CD4-positive, alpha-beta T cell treated with Interleukin-1 beta for 1 hour (primary cell): ENCODE measurements at regions not wholly inside any gene's neighbourhood (a gene's known extent, or its start where the extent isn't known, plus 50 kb on each side); places are given as distances from the start of the nearest gene placed in this dataset.
"Not testable (repeated sequence)": the region's sequence is repeated elsewhere in the genome, so short reads cannot be mapped to it uniquely, and the experiment has no call there.

Experiments used
- DNase-seq, 2 donors: peaks; one replicate each; pipeline ENCODE4 v3.0.0-alpha.2; 2020 to 2022

DNA sequence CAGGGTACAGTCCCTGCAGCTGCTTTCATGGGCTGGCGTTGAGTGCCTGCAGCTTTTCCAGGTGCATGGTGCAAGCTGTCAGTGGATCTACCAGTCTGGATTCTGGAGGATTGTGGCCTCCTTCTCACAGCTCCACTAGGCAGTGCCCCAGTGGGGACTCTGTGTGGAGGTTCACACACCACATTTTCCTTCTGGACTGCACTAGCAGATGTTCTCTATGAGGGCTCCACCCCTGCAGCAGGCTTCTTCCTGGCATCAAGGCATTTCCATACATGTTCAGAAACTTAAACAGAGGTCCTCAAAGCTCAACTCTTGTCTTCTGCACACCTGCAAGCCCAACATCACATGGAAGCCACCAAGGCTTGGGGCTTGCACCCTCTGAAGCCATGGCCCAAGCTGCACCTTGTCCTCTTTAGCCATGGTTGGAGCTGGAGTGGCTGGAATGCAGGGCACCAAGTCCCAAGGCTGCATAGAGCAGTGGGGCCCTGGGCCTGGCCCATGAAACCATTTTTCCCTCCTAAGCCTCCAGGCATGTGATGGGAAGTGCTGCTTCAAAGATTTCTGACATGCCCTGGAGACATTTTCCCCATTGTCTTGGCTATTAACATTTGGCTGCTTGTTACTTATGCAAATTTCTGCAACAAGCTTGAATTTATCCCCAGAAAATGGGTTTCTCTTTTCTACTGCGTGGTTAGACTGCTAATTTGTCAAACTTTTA, 250.2 kb upstream of the COPS8 start:
- DNase-seq, result no peak

DNA sequence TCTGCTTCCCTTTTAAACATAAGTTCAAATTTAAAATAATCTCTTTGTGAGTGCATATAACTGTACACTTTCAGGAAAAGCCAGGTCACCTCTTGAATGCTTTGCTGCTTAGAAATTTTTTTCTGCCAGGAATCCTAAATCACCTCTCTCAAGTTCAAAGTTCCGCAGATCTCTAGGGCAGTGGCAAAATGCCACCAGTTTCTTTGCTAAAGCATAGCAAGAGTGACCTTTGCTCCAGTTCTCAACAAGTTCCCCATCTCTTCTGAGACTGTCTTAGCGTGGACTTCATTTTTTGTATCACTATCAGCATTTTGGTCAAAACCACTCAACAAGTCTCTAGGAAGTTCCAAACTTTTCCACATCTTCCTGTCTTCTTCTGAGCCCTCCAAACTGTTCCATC, 249.7 kb upstream of the COPS8 start:
- not testable (repeated sequence) for DNase-seq

DNA sequence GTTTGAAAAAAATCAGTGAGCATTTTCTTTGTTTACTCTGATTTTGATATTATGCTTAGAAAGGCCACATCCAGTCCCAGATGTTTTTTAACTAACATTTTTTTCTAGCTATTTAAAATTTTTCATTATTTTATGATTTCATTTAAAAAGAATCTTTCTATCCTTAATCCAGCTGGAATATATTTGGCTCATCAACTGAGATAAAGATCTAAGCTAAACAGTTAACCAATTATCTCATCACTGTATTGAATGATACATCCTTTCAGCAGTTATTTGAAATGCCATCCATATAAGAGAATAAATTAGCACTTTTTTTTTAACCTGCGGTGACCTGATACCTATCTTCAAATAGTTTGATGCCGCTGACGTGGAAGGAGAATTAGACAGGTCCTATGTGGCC, 245.5 kb upstream of the COPS8 start:
- DNase-seq, result no peak

DNA sequence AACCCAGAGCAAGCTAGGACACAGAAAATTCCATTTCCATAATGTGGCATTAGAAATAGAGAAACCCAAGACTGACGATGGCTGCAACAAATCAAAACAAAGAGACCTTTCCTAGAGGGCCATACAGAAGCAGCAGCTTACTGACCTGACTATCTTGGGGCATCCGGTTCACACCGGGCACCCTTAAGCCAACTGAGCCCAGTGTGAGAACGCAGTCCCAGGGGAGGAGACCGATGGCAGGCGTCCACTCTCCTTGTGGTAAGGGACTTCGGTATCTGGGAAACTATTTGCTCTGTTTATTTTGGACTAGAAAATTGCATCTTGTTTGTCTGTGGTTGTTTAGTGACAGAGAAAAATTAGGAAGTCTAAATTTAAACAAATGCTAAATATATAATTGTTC, 244.8 kb upstream of the COPS8 start:
- DNase-seq, result no peak

DNA sequence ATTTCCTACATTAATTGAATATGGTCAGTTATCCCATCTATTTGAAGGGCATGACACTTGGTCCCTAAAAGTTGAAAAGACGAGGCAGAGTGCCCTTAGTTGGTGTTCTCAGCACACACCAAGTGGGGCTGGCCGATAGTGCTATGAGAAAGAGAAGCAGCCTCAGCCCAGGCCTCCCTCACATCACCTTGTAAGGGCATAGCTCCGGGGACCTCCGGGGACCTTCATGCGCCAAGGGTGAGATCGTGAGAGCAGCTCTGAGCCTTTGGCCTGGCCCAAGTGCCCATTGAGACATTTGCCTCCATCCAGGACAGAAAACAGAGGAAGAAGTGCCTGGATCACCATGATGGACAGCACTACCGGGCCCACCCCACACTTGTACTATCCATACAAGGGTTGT, 244.3 kb upstream of the COPS8 start:
- no peak for DNase-seq

DNA sequence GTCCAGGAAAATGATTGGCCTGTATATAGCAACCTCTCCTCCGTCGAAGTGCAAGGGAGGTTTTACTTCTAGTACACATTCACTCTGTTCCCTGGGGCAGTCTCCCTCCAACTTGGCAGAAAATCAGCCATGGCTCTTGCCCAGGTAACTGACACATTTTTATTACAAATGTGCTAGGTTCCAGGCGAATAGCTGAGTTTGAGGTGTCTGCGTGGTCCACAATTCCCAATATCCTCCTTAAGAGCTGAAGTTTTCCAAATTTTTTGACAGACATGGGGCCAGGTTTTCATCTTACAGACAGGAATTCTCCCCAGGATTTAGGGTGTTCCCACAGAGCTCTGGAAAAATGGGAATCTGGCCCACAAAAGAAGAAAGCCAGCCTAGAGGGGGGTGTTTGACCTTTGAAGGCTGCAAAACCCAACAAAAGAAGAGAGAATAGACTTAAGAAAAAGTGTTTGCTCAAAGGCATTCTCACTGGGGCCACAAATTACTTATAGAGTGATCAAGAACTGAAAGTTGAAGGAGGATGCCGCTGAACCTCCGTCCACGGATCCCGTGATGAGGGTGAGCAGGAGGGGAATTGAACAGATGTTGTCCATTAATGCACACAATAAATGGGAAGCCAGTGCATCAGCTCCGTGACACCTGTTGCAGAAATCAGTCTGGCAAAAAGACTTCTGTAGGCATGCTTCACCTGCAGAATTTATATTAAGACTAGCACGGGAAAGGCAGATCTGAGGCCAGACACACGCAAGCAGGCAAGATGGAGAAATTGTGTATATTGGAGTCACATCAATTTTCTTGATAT, 242.3 kb upstream of the COPS8 start:
- no peak for DNase-seq

DNA sequence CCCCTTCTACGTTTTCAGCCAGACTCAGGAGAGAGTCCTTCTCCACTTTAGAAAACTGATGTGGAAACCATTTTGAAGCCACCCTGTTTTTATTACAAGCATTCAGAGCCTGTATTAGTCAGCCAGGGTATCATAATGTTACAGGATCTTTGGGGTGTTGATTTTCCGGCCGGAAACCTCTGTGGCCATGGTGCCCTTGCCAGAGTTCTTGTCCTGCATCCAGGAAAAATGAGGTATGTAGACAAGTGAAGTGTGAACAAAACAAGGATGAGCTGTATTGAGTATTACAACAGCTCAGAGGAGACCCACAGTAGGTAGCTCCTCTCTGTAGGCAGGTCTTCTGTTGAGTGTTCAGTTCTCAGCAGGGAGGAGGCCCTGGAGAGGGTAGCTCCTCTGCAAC, 241.0 kb upstream of the COPS8 start:
- DNase-seq, result no peak

DNA sequence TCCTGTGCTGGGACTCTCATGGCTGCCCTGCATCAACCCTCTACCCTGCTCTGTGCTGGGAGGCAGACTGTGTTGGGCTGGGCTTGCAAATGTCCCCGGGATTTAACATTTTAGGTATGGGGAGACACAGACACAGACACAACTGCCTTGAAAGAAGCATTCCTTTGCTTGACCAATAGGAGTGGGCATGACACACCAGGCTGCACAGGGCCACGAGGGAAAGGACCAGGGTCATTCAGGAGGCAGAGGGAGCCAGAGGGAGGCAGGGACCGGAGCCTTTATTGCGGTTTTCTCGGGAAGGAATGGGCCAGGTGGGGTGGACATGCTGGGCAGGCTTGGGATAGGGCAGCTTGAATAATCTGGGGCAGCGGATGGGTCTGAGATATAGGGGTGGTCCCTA, 238.7 kb upstream of the COPS8 start:
- no peak for DNase-seq

DNA sequence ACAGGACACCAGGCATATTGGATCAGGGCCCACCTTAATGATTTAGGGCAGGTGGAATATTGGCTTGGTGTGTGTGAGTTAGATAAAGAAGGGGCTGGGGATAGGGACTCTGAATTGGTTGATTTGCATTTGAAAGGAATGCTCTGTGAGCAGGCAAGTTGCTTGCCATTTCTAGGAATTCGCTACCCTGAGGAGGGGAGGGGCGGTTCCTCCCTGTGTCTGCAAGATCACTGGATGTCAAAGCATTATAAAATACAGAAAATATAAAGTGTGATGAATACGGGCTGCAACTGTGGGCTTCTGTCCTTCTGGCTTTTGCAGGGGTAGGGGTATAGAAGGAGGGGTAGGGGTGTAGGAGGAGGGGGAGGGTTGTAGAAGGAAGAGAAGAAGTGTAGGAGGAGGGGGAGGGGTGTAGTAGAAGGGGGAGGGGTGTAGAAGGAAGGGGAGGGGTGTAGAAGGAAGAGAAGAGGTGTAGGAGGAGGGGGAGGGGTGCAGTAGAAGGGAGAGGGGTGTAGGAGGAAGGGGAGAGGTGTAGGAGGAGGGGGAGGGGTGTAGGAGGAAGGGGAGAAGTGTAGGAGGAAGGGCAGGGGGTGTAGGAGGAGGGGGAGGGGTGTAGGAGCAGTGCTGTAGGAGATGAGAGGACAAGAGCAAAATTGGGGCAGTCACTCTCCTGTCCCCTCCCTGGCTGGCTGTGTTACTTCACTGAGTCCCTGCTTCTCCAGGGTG, 238.0 kb upstream of the COPS8 start:
- DNase-seq, result no peak

DNA sequence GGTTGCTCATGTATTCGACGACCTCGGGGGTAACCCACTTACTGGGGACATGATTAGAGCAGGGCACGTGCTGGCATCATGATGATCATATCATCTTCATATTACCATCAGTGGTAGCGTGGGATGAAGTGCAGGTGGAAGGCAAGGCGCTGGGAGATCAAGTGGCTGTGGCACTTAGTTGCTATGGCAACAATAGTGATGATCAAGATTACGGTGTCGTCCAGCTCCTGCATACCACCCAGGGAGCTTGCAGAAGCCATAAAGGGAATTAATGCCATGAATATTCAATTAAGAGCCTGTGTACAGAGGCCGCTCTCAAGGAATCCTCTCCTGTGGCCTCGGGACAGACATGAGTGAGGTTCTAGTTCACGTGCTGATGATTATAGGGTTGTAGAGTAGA, 237.2 kb upstream of the COPS8 start:
- no peak for DNase-seq

DNA sequence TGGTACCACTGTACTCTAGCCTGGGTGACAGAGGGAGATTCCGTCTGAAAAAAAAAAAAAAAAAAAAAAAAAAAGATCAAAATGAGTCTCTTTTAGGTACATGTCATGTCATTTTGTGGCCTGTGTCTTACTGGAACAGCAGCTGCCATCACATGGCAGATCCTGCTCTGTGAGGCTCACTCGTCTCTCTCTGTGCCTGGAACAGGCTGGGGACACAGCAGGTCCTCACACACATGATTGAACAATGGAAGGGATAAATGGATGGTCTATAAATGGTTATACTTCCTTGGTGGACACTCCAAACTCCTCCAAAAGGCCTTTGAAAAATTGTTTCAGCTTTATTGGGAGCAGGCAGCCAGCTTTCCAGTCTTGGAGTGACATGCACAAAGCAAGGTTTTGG, 236.2 kb upstream of the COPS8 start:
- DNase-seq, result no peak

DNA sequence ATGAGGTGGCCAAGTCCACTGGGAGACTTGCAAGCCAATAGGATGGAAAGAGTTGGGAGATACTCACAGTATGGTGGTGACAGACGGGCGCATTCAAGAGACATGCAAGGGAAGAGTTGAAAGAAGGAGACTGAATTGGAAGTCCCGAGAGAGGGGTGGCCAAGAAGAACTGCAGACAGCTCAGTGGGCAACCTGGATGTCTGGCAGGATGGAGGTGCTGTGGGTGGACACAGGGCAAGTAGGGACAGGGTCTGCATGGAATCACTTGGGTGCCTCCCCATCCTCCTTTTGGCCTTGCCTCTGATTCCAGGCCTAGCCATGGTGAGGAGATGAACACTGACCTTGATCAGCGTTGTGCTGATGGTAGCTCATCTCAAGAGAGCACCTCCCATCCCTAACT, 235.7 kb upstream of the COPS8 start:
- no peak for DNase-seq

DNA sequence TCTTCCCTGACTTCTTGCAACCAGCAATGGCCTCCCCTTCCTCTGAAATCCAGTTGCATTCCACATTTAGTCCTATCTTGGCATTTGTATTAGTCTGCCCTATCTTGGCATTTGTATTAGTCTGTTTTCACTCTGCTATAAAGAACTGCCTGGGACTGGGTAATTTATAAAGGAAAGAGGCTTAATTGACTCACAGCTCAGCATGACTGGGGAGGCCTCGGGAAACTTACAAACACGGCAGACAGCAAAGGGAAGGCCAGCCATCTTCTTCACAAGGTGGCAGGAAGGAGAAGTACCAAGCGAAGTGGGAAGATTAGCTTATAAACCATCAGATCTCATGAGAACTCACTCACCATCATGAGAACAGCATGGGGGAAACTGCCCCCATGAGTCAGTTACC, 234.5 kb upstream of the COPS8 start:
- DNase-seq, result no peak

DNA sequence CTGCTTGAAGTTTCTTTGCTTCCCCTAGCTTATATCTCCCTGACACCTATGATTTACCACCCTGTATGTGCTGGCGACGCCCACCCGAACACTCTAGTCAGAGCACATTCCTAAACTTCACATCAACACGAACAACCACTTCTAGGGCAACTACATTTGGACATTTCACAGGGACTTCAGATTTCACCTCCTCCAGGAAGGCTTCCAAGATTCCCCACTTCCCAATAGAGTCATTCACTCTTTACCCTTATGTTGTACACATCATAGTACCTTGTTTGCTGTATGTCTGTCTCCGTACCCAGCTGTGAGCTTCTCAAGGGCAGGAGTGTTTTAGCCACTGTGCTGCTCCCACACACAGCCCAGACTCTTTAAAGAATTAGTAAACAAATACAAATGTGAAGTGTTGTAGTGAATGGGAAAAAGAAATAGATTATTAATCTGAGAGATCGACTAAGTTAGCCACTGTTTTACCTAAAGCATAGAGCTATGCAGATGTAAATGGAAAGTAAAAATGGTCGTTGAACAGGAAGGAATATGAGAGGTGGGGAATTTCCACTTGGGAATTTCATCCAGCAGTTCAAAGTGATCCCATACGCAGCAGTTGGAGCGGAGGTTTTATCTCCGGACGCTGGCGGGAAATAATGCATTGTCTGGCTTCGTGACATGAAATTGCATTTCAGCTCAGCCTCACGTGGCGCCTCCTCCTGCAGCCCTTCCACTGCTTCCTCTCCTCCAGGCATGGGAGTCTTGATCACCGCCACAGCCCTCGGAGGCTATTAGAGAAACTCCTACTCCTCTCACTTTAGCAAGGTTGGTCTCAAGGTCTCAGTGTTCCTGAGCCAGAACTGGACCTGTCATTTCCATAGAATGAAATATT, 233.4 kb upstream of the COPS8 start:
- DNase-seq, result no peak

DNA sequence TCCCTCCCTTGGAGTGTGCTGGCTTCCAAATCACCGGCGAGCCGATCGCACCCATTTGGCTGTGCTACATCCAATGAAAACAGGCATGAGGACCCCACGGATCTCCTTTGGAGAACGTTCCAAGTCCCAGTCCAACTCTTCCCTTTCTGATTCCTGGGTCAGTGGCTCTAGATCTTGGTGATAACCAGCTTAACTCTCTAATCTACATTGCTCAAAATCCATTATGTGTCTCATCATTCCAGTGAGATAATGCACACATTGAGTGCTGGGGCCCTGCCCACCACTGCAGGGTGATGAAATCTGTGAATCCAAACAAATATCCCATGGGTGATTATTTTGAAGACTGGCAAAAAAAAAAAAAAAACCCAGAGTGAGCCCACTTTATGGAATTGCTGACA, 232.7 kb upstream of the COPS8 start:
- no peak for DNase-seq

DNA sequence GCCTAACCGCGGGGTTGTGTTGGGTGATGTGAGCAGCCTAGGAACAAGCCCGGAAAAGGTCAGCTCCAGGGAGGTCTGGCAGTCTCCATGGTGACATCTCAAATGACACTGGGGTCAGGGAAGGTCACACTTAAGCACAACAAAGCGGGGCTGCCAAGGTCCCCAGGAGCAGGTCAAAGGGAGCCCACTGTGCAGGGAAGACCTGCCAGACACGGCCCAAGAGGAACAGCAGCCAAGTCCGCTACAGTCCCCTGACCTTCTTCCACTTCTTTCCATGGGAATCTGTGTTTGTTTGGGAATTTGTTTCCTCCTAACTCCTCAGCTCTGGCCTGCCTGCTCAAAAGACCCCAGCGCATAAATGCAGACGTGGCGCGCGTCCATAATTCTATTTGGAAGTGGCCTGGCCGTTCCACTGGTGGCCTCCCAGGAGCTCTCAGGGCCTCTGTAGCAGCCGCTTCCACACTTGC, 232.1 kb upstream of the COPS8 start:
- DNase-seq, result no peak

DNA sequence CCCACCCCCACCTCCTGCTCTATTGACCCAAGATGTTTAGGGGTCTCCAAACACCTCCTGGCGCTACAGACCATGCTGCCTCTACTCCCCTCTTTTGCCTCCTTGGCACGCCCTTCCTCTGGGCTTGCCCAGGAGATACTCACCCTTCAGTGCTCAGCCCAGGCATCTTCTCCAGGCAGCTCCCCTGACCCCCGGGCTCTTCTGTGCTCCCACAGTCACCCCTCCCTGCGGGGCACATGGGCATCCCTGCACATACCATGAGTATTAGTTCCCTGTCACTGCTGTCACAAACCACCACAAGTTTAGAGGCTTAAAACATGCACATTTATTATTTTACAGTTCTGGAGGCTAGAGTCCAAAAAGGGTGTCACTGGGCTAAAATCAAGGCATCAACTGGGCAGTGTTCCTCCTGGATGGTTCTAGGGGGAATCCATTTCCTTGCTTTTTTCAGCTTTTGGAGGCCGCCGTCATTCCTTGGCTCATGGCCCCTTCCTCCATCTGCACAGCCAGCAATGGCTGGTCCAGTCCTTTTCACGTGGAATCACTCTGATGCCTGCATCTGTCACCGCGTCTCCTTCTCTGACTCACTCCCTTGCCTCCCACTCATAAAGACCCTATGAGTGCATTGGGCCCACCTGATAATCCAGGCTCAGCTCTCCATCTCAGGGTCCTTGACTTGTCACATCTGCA, 230.4 kb upstream of the COPS8 start:
- DNase-seq, result no peak

DNA sequence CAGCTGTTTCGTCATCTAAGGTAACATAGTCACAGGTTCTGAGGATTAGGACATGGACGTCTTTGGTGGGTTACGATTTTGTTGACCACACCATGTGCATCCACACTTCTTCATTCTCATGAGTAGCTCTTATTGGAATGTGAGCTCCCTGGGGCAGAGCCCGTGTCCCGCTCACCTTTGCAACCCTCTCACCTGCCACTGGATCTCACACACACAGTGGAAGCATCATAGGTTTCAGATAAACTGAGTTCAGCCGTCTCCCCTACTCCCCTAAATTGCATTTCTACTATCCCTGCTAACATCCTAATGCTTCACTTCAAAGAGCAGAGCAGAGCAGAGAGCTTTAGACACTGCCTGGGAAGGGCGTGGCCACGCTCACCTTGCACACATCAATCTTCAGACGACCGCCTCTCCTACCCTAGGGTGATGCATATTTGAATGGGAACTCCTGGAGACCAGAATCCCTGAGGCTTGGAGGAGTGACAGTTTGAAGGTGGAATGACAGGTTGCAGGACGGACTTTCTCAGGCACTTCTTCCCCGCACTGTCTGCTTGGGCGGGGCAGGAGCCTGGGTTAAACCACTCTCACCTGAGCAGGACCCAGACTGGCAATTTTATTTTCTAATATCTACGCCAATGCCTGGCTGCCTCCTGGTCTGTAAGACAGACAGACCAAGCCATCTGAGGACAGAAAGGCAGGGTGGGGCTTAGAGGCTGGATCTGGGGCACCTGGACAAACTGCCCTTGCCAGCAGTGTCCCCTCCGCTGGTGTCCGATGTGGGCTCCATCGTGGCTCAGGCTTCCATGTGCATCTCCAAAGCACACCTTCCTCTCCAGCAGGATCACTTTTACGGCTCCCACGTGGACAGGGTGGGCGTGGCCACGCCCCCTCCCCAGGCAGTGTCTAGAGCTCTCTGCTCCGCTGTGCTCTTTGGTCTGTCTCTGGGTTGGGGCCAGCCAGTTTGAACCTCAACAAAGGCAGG, 229.5 kb upstream of the COPS8 start:
- no peak for DNase-seq

DNA sequence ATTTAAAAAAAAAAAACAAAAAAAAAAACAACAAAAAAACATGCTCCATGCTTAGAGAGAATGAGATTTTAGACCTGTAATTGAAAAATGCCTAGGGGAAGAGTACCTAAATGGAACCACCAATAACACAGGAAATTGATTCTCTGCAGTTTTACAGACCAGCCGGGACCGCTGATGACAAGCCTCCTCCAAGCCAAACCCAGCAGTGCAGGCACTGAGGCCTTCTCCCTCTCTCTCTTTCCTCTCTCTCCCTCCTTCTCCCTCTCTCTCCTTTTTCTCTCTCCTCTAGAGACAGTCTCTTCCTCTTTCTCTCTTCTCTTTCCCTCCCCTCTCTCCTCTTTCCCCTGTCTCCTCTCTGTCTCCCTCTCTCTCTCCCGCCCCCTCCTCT, 228.8 kb upstream of the COPS8 start:
- DNase-seq, result no peak

DNA sequence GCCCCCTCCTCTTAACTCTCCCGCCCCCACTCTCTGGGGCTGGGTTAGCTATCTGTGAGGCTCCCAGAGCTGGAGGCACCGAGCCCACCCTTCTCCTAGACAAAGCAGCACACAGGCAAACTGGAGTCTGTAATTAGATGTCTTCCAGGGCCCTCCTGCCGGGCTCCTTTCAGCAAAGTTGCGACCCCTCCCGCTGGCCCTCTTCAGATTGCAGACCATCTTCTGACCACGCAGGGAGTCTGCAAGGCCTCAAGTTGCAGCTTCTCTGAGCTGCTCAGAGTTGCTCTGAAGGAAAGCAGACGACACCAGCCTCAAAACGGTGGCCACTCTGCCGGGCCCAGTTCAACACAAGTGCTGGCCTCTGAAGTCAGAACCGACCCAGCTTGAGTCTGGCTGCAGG, 228.4 kb upstream of the COPS8 start:
- no peak for DNase-seq

DNA sequence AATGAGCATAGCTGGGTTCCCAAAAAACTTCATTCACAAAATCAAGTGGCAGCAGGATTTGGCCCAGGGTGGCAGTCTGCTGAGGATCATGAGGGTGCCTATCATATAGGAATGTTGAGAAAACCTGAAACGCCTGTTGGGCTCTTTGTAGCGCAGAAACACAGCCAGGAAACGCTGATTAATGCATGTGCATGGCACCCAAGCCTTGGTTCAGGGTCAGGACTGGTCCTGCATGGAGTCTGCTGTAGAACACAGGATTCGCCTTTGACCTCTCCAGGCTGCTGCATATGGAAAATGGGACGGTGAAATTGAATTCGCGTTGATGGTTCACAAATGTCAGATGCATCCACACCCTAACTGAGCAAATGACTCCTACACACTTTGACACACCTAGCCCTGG, 227.9 kb upstream of the COPS8 start:
- no peak for DNase-seq
